LNCaP clone FGC (cell line): ENCODE measurements at regions not wholly inside any gene's neighbourhood (a gene's known extent, or its start where the extent isn't known, plus 50 kb on each side); places are given as distances from the start of the nearest gene placed in this dataset.
"Not testable (repeated sequence)": the region's sequence is repeated elsewhere in the genome, so short reads cannot be mapped to it uniquely, and the experiment has no call there.

Source experiments
- DNase-seq: peaks from one replicate; pipeline ENCODE4 v3.0.0-alpha.2; 2011; ENCODE audit warnings: low read depth
- H3K4me3 ChIP-seq: 2 replicates; pipeline ENCODE4 v1.5.1; 2011; ENCODE audit warnings: mild to moderate bottlenecking, low read depth, low read length, control low read depth
- TF ChIP-seq, protein P1 (sequence below): IDR thresholded peaks from 2 replicates; pipeline ENCODE4 v1.5.1; 2012; ENCODE audit warnings: mild to moderate bottlenecking; ENCODE audit not compliant: control insufficient read depth, insufficient read depth; ENCODE audit errors: extremely low read depth

GRCh38 chr3:147119346-147119745 lies 287.0 kb downstream of the ZIC4 start:
- DNase-seq: no peak
- TF ChIP-seq, protein P1, sequence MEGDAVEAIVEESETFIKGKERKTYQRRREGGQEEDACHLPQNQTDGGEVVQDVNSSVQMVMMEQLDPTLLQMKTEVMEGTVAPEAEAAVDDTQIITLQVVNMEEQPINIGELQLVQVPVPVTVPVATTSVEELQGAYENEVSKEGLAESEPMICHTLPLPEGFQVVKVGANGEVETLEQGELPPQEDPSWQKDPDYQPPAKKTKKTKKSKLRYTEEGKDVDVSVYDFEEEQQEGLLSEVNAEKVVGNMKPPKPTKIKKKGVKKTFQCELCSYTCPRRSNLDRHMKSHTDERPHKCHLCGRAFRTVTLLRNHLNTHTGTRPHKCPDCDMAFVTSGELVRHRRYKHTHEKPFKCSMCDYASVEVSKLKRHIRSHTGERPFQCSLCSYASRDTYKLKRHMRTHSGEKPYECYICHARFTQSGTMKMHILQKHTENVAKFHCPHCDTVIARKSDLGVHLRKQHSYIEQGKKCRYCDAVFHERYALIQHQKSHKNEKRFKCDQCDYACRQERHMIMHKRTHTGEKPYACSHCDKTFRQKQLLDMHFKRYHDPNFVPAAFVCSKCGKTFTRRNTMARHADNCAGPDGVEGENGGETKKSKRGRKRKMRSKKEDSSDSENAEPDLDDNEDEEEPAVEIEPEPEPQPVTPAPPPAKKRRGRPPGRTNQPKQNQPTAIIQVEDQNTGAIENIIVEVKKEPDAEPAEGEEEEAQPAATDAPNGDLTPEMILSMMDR: no peak
- no peak overlapping the region for H3K4me3 ChIP-seq

DNA sequence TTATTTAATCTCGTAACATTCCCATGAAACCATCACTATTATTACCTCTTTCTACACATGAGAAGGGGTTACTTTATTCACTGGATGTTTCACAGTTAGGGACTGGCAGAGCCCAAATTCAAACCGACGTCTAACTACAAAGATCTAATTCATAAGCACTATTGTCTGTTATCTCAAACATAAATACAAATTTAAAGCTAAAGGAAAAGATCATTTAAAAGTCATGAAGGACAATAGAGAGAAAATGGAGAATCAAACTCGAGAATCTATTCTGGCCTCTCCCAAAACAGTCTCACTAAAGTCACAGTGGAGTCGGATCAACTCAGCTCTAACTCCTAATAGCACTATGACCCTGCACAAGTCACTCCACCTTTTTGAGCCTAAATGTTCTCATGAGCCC lies 287.7 kb downstream of the ZIC4 start:
- DNase-seq: no peak
- TF ChIP-seq, protein P1: no peak
- no peak overlapping the region for H3K4me3 ChIP-seq

DNA sequence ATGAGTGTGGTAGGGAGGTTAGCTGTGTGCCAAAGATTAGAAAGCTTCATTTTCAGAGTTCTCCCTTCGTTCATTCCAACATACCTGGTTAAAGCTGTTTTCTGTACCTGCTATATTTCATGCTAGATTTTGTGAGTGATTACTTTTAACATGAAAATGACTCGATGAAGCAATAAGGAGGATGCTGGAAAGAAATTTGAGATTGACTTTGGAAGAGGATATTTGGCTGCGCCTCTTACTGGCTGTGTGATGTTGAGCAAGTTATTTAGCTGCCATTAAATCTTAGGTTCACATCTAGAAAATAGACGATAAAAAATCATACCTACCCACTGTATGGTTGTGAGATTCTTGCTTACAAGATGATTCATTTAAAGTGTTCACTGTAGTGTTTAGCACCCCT lies 288.7 kb downstream of the ZIC4 start:
- H3K4me3 ChIP-seq: no peak overlapping the region
- TF ChIP-seq, protein P1: no peak
- DNase-seq: no peak

DNA sequence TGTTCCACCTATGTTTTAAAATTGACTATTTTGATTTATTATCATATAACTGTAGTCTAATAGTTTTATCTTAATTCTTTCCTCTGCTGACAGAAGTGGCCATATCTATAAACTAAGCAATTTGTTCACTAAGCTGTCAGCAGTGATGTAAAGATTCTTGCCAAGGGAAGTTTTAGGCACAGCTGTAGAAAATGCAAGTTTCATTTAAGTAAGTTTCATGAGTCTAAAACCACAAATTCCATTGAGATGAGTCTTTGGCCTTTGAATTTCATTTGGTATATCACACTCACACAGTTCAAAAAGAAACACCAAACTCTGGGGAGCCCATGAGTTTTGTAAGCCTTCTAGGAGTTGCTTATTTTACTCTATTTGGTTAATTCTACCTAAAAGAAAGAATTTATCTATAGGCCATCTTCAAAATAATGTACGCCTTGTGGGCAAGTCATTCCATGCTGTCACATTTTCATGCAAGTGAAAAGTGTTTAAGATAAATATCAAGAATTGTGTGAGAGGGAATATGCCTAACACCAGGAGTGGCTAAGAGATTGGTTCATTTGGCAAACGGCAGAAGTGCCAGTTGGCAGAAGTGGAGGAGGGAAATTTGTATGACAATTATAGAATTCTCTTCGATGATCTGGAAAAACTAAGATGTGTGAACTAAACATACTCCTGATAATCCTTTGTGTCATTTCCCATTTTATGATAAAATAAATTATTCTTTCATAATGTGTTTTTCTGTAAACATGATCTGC lies 292.9 kb downstream of the ZIC4 start:
- DNase-seq: no peak
- TF ChIP-seq, protein P1: no peak
- no peak overlapping the region for H3K4me3 ChIP-seq

GRCh38 chr3:147099076-147099475 lies 307.3 kb downstream of the ZIC4 start:
- DNase-seq: no peak
- TF ChIP-seq, protein P1: no peak
- H3K4me3 ChIP-seq: no peak overlapping the region

DNA sequence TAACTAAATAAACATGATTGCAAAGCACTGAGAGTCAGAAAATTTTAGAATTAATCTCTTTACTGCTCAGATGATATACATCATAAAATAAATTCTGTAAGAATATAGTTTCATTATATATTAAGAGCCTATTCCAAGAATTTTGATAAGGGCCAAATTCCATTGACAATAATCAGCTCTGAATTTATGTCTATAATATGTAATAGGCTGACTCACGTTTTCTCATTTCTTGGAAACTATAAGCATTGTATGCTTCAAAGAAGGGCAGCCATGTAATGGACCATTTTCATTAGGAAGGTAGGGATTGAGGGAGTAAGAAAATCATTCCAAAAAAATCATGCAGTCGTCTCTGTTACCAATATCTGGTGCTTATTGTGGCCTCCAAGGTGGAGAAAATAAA lies 315.9 kb downstream of the ZIC4 start:
- no peak for DNase-seq
- H3K4me3 ChIP-seq: no peak overlapping the region
- TF ChIP-seq, protein P1: no peak

DNA sequence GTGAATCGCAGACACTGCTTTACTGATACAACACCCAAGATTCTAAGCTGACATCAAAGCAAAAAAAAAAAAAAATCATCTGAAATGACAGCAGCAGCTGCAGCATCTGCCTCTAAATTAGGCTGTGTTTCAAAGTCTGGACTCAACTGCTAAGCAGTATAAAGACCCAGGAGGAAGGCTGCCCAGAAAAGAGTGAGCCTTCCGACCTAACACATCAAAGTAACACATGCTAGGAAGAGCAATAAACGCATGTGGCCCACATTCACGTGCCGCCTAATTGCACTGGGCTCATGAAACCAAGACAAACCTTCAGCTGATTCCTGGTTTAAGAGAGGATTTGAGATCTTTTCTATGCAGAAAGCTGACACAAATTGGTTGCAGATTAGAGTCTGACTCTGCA lies 317.1 kb downstream of the ZIC4 start:
- no peak overlapping the region for H3K4me3 ChIP-seq
- no peak for DNase-seq
- TF ChIP-seq, protein P1: no peak

- not testable (repeated sequence) for H3K4me3 ChIP-seq, DNase-seq
Measured at GRCh38 chr3:147059500-147059899, 346.8 kb downstream of the ZIC4 start.
